RCC 7860 (cell line): ENCODE measurements at regions not wholly inside any gene's neighbourhood (a gene's known extent, or its start where the extent isn't known, plus 50 kb on each side); places are given as distances from the start of the nearest gene placed in this dataset.

ENCODE experiments used
- DNase-seq: peaks from one replicate; pipeline ENCODE4 v3.0.0-alpha.2; 2015; ENCODE audit warnings: low spot score
- FAIRE-seq: peaks from 2 replicates; lab custom pipeline; 2012; peaks lifted over from hg19 to GRCh38; lab: Jason Lieb, UNC

DNA sequence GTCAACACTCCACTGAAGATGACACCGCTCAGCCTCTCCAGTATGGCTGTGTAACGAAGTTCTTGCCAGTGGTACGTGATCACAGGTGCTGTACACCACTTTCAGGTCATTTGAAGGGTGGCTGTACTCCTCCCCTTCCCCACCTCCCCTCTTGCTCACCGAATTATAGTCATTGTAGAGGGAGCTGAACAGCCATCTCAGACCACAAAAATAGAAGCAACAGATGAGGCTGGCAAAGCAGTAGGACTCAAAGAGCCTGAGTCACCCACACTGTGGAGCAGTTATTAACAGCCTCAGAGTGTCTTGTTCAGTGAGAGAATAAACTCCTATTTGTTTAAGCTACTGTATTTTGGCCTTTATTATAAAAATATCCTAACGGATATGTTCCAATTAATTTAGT is 192.5 kb upstream of the MCHR2 start:
- FAIRE-seq (no peak), DNase-seq (no peak)

DNA sequence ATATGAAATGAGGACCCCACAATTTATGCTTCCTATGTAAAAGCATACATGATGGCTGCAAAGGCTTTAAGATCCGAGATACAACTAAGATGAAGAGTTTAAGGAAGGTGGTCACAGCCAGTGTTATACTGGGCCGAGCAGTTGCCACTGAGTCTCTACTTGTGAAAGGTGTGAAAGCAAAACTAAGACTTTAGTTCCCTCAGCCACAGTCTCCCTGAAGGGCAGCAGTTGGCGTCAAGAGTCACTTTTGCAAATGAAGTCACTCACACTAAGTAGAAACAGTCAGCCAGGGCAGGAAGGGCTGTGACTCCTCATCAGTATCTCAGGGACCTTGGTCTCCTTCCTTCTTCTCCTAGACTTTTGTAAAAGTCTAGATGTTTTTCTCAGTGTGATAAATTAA is 191.6 kb upstream of the MCHR2 start:
- FAIRE-seq = no peak
- no peak for DNase-seq

DNA sequence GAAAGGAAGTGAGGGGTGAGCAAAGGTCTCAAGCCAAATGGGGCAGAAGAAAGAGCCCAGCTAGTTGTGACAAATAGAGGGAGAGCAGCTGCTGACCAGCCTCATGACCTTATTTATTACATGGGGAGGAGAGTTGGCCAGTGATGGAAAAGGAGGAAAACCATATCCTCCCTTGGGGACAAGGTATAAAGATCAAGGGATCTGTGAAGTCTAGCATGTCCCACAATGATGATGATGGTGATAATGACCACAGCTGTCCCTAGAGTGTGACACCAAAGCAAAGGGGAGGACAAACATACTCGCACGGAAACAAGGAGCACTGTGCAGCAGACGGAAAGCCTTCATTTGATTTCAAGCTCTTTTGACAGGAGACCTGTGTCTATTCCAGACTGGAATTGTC is 190.4 kb upstream of the MCHR2 start:
- no peak for FAIRE-seq
- no peak for DNase-seq

DNA sequence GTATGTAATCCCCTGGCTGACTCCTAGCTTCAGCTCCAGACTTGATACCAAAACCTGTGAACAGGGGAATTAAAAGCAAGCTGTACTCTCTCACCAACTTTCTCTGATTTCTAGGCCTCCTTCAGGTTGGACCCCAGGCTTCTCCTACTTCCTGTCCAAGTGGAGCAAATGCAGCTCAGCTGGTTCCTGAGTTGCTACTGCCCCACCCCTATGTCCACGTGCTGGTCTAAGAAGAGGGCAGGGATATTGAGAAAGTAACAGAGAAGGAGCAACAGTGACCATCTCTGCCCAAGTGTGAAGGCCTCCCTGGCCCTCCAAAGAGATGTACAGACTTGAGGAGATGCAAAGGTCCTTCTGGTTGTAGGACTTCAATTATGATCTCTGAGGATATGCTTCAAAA is 188.3 kb upstream of the MCHR2 start:
- FAIRE-seq (no peak), DNase-seq (no peak)

DNA sequence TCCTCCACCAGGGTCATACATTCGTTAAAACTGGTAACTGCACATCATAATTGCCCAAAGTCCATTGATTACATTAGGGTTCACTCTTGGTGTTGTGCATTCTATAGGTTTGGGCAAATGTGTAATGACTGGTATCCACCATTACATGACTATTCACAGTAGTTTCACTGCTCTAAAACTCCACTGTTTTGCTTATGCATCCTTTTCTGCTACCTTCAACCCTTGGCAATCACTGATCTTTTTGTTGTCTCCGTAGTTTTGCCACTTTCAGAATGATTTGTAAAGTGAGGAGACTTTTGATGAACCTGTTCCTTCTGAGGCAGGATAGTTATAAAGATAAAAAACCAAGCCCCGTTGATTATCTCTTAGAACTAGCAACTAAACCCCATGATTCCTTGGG is 187.3 kb upstream of the MCHR2 start:
- DNase-seq (no peak), FAIRE-seq (no peak)

DNA sequence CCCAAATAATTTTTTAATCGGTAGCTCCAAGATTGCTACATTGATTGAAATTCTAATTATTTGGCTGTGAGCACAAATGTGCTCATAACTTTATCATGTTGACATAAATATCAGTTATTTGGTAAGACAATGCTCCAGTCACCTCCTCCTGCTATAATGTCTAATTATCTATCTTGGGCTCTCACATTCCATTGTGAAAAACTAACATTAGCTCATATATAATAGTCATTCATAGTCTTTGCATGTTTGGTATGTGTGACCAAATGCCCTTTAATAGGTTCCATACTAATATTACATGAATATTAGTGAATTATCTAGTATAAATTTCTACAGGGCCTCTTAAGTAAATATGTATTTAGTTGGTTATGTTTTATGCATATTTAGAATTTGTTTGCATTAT is 185.6 kb upstream of the MCHR2 start:
- FAIRE-seq = no peak

DNA sequence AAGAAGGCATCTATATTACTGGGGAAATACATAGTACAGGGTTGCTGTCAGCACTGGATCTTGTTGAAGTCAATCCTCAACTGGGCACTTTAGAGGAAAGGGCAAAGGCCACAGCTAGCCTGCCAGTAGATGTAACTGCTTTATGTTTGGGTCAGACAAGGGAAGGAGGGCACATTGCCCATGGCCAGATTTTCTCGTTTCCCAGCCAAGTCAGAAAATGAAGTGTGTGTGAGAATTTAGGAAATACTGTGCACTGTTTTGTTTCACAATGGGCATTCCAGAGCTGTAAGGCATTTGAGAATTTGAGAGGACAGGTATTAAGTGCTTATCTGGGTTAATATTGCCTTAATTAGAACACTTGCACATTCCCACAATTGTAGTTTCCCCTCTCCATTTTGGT is 183.9 kb upstream of the MCHR2 start:
- FAIRE-seq (no peak), DNase-seq (no peak)

More for the DNA sequence above, 185.6 kb upstream of the MCHR2 start:
- no peak for DNase-seq

DNA sequence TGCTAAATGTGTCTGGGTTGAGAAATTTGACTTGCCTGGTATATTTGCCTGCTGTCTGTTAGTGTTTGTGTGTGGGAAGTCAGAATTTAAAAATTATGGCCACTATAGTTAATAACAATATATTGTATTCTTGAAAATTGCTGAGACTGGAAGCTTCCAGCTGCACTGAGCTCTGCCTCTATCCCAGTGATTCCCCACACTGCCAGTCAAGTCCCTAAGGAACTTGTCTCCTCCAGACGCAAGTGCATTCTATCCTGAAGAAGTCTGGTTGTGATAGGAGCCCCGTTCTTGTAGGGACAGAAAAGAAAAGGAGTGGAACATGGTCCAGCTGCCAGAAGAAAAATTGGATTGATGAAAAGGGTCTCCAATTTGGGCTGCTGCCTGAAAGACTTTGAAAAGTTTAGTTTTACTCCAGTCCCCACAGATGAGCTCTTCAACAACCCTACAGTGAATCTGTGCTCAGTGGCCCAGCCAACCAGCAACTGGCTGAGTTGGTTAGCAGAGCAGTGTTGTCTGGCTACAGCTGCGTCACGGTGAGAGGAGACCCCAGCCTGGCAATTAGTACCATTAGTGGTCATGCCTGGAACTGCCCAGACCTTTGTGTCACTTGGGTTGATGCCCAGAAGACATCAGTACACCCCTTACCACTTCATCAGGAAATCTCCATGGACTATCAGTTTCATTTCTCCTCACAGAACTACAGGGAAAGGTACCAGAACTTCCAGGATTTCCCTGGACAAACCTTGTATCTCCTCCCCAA is 183.1 kb upstream of the MCHR2 start:
- no peak for DNase-seq
- FAIRE-seq = no peak

DNA sequence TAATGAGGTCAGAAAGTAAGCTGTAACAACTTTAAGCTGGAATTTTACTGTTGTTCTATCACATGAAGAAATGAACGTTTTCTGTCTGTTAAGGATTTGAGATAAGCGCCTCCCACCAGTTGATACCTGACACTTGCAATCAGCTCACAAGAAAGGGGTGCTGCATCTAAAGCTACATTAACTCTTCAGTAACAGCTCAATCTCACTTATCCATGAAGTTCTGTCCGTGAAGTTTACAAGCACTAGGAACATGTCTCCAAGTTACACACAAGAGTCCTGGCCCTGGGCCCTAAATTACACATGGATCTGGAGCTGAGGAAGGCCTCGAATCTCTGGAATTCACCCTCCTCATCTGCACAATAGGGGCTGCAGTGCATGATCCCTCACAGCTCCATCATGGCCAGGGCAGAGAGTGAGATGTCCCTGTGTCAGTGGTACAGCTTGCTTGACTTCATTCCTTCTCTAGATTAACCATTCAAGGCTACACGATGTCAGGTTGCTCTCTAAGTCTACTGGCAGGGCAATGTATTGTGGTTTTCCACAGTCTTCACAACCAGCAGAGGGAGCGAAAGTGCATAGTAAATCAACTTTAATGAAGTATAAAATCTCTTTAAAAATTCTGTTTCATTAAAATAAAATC is 182.4 kb upstream of the MCHR2 start:
- peak; percentile 5 for DNase-seq
- FAIRE-seq = peak; percentile 53

DNA sequence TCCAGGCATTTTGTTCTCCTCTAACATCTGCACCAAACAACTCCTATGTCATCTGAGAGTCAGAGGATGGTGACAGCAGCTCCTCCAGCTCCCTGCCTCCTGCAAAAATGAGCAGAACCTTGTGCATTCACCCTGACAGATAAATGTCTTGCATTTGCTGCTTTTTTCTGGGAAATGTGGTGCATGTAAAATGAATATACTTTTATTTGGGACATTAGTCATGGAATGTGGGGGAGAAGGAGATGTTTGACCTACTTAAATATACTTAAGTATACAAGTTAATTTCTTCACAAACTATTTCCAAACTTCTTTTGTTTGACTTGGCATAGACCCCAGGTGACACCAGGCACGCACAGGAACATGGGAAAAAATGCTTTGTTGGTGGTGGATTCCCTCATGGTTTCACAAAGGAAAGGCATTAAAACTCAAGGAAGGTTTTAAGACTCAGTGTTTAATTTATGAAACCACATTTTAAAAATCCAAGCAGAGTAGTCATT is 181.8 kb upstream of the MCHR2 start:
- FAIRE-seq = peak; percentile 35
- peak; percentile 12 for DNase-seq

DNA sequence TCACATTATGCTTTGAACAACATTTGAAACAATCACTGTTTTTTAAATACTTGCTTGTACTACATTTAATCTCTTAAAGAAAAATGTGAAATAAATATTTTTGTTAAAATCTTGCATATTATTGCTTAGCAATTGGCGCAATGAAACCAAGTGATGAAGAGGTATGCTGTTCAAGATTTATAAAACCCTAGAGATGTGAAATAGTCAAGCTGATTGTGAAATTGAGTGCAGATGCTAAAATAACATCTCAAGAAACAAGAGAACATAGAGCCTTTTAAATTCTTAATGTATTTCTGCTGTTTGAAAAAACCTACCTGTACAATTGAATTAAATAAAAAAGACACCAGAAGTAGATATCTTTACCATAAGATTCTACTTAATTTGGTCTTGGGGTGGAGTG is 179.2 kb upstream of the MCHR2 start:
- no peak for FAIRE-seq
- no peak for DNase-seq

DNA sequence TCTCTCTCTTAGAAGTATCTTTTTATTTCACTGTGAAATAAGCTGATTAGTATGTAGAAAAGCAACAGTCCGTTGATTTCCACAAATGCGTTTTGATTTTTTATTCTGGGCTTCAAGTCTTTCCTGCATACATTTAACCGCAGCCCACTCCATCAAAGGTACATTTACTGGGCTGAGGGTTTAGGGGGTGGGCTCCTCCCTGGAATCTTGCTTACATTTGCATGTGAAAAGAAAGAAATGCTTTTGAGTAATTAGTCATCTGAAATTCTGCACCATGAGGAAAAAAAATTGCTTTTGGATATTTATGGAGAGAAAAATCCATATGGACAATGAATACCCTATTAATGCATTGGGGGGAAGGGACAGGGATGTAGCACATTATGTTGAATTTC is 178.3 kb upstream of the MCHR2 start:
- no peak for DNase-seq
- no peak for FAIRE-seq

DNA sequence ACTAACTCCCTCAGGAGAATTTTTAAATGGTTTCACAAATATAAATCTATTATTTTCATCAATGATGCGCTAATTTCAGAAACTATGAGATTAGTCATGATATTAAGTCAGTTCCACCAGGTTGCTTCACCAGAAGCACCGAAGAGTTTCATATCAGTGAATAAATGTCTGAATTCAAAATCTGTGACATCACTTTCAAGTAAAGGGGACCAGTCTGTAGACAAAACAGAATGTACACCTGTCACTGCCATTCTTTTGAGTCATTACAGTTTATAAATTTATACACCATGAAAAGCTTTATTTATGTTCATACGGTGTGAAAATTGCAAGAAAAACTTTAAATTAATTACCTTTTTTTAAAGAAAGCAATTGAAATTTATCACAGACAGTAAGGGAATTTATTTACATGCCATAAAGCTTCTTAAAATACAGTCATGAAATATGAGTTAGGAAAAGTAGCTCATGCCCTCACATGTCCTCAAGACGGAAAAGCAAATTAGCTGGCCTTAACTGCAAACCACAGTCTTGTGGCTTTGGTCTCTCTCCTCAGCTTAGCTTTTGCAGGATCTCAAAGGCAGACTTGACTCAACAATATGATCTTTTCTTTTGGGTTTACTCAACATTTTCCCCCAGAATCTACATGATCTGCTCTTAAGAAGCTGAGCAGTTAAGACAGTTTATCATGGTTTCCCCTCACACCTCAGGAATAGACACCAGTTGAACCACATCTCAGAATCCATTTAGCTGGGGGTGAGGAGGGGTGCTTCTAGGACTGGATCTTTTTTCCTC is 177.7 kb upstream of the MCHR2 start:
- FAIRE-seq (peak; percentile 69), DNase-seq (no peak)

DNA sequence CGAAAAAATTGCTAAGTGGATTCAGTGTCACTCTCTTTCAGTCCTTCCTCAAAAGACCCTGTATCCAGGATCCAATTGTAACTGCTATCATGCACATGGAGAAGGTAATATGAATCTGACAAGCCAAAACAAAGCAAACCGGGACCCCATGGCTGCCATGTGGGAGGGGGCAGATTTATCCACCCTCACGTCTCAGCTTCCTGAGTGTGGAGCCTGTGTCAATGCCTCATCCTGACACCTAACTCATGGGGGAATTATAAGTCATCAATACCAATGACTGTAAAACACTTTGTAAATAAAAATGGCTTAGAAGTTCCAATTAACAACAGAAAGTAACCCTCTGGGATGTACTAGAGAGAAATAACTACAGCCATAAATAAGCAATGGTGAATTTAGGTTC is 174.1 kb upstream of the MCHR2 start:
- no peak for FAIRE-seq
- DNase-seq = no peak

DNA sequence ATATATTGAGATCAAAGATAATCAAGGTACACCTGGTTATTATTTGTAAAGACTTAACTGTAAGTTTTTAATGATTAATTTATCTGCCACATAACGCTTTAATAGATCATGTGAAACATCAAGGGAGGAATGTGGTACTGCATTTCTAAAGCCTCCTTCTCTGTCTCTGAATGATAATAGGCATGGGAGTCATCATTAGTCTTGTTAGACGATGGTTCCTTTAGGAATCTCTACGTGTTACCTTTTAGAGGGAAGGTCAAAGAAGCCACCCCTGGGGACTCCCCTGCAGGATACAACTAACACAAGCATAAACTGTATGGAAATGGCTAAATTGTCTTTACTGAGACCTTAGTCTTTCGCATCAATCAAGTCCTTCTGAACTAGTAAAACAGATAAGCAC is 173.6 kb upstream of the MCHR2 start:
- no peak for FAIRE-seq
- no peak for DNase-seq

DNA sequence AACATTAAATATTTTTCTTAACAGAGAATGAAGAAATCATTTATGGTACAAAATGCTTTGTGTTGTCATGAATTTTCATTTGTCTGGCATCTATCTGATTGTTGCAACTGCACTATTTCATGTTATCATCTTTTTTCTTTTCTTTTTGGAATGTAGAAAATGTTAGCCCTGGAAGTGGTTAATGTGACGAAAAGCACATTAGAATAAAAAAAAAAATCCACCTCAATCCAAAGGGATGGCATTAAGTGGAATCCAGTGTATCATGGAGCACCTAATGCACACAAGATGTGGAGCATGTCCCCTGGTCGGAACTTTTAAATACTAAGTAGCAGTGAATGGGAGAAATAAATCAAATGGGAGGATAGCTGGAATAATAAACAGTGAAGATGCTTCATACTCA is 172.9 kb upstream of the MCHR2 start:
- no peak for FAIRE-seq
- no peak for DNase-seq

DNA sequence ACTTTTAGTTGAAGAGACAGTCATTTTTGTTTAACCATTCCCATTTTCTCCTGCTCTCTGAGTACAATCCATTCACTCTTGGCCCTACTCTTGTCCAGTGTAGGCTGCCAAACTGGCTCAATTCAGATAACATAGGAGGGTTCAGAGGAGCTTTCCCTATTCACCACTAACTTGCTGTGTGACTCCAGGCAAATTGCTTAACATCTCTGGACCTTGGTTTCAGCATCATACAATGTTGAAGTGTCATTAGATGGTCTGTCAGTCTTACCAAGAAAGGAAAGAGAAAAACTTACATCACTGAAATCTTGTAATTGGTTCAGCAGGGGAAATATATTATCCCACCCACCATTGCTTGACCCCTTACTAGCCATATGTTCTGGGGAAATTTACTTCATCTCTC is 171.4 kb upstream of the MCHR2 start:
- FAIRE-seq (no peak), DNase-seq (no peak)

DNA sequence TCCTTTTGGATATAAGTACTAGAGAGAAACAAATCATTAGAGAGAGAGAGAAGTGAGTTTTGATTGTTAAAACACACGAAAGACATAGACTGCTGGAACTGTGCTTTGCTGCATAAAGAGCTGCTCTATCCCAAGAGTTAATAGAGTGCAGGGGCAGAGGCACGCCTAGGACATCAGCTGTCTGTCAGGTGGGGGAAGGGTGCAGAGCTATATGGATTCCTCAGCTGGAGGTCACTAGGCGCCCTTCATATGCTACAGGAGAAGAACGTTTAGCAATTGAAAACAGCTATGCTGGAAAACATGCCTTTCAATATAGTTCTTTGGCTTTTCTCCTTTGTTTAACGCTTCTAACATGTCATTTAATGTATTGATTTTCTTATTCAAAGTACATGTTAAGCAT is 169.0 kb upstream of the MCHR2 start:
- FAIRE-seq = no peak
- no peak for DNase-seq

DNA sequence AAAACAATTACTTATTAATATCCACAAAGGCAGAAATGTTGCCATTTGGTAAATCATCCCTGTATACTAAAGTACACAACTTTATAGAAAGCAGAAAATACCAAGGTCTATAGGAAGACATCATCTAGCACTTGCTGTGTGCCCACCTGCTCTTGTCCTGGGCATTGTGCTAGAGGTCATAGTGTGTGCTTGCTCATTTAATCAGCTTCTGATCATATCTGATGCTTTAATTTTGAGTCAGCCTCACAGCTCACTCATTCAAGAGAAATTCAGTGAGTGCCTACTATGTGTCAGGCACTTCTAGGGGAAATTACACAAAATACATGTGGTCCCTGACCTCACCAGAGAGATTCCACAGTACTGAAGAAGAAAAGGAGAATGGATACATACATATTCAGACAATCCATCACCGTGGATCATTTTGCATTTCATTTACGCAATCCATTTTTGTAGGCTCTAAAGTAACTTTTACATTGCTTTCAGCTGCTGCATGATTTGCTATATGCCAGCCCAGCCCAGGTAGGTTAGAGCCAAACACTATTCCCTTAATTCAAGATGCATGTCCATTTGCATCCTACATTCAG is 167.9 kb upstream of the MCHR2 start:
- DNase-seq = no peak

DNA sequence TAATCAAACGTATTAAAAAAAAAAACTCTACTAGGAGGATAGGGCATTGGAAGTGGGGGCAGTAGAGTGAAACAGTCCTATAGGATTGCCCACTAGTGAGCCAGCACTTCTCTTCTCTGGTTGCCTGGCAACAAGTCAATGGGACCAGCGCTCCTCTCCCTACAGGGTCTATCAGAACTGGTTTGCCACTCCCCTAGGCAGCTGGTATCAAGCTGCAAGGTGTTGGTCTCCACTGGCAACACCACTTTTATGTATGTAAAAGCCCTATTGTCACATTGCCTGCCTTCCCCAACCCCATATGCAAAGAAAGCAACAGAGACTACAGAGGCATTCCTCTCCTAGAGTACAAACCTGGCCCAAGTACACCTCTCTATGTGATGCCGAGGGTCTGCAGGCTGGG is 166.9 kb upstream of the MCHR2 start:
- FAIRE-seq = no peak
- DNase-seq = no peak

More for the DNA sequence above, 167.9 kb upstream of the MCHR2 start:
- no peak for FAIRE-seq

DNA sequence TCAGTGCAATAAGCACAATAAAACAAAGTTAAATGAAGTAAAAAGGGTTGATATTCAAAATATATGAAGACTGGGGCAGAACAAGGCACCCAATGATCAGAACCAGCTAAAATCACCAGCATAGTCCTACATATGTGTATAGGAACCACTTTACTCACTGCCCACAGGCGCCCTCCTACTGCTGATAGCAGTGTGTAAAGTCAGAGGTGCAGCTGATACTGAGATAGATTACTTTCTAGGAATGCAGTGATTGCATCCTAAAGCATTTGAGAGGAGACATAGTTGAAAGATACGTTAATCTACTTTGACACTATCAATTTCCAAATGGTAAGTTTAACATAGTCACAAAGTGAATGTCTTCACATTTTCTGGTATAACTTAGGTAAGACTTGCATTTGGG is 161.1 kb upstream of the MCHR2 start:
- DNase-seq = no peak
- no peak for FAIRE-seq
